Muscle of back (tissue), 3 donors: ENCODE measurements at regions not wholly inside any gene's neighbourhood (a gene's known extent, or its start where the extent isn't known, plus 50 kb on each side); places are given as distances from the start of the nearest gene placed in this dataset.

Source experiments
- DNase-seq, 3 donors: peaks; one replicate each; pipeline versions ENCODE4 v3.0.0 to v3.0.0-alpha.2; 2013

DNA sequence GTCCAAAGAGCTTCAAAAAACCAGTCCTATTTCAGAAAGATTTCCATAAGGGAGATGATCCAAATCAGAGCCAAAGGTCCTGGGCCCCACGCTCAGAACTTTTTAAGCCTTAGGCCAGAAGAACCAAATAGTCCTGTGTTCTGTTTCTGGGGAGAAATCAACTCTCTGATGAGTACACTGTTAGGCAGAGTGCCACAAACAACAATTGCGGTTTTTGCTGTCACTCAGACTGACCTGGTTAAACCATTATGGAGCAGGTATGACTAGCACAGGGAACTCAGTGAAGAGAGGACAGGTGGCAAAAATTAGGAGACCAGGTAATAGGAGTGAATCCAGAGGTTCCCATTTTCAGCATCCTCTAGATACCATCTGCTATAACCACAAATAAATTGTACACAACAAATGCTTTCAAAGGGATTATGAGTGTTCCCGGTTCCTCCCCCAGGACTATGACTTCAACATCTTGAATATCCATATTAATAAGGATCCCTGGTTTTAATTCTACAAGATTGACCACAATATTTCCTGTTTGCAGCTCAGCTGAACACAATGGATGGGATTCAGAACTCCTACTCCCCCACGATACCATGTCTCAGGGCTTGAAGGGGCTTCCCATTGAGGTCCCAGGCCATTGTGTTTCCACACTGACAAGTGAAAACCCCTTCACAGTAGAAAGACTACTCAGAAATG, 52.1 kb upstream of the FREM1 start:
- peak in 1 of 3 donors; percentile 29 for DNase-seq

DNA sequence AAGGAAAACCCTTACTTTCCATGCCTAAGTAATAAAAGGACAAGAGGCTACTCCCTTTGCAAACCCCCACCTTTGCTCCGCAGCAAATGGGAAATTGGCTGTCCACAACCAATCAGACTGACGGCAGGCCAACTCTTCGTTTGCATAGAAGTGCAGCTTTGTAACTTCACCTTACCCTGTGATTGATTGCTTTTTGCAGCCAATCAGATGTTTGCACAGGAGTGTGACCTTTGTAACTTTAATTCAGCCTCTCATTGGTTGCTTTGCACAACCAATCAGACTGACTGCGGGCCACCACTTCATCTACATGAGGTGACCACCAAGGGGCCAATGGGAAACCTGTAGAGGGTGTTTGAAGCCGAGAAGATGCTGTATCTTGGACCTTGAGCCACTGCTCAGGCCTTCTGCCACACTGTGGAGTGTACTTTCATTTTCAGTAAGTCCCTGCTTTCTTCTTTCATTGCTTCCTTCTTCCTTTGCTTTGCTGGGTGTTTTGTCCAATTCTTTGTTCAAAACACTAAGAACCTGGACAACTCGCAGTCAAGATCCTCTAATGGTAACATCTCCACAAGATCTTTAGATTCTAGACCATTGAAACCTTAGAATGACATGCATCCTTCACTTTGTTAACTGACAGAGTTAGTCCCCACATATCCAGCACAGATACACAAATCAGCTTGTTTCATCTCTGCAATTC, 51.3 kb upstream of the FREM1 start:
- no peak for DNase-seq

- no peak for DNase-seq
These were observed 50.7 kb upstream of the FREM1 start for GRCh38 chr9:14960881-14961280.
